B cell (primary cell): ENCODE measurements at regions not wholly inside any gene's neighbourhood (a gene's known extent, or its start where the extent isn't known, plus 50 kb on each side); places are given as distances from the start of the nearest gene placed in this dataset.

Experiments used
- ATAC-seq: fragments of 200-7000 bp; cut with Tn5 transposase; one replicate; pipeline ENCODE4 v1.10.0; 2021; ENCODE audit warnings: low read depth, mild to moderate bottlenecking, moderate number of reproducible peaks, moderate library complexity
- CTCF ChIA-PET: fragments of 350-600 bp; sonication (Branson Sonifier 250); formaldehyde crosslinking; loops from one replicate; lab custom pipeline; 2021; ENCODE audit warnings: antibody characterized with exemption, inconsistent platforms; lab: Charles Lee
- POLR2A ChIA-PET: fragments of 350-600 bp; sonication (Branson Sonifier 250); formaldehyde crosslinking; loops from one replicate; lab custom pipeline; 2021; ENCODE audit warnings: antibody characterized with exemption; lab: Charles Lee
- DNase-seq: peaks from one replicate; pipeline ENCODE4 v3.0.0; 2013
- H2AFZ ChIP-seq: 2 replicates; pipeline ENCODE4 v1.6.1; 2012; ENCODE audit warnings: mild to moderate bottlenecking, low read depth, low read length; ENCODE audit not compliant: insufficient read depth, poor library complexity, severe bottlenecking
- H3K27ac ChIP-seq, 2 donors: 1 replicate in 1 of 2; 2 replicates in 1 of 2; pipeline ENCODE4 v1.5.1; 2012 to 2013; ENCODE audit warnings: low read length in 2 of 2, mild to moderate bottlenecking in 2 of 2, moderate library complexity in 1 of 2
- H3K27me3 ChIP-seq, 4 experiments: fragments of 200-600 bp in 1 of 4; sonication (generic) in 1 of 4; replicated peaks in 1 of 4; 1 replicate in 2 of 4; 2 replicates in 2 of 4; pipeline versions ENCODE4 v1.6.1 to v1.7.0; 2013 to 2016; ENCODE audit warnings: low read length in 3 of 4, mild to moderate bottlenecking in 2 of 4, mixed read lengths in 1 of 4, moderate library complexity in 1 of 4; ENCODE audit not compliant: insufficient read depth in 4 of 4, control insufficient read depth in 3 of 4; ENCODE audit errors: control extremely low read depth in 1 of 4
- H3K36me3 ChIP-seq, 2 experiments: replicated peaks in 1 of 2; 1 replicate in 1 of 2; 2 replicates in 1 of 2; pipeline versions ENCODE4 v1.6.1 to v1.7.1; 2013; ENCODE audit warnings: low read length in 1 of 2; ENCODE audit not compliant: insufficient read depth in 2 of 2, control insufficient read depth in 1 of 2; ENCODE audit errors: control extremely low read depth in 1 of 2, extremely low read depth in 1 of 2
- H3K4me1 ChIP-seq, 2 donors: fragments of 200-600 bp in 1 of 2; sonication (generic) in 1 of 2; 1 replicate in 1 of 2; 2 replicates in 1 of 2; pipeline versions ENCODE4 v1.5.1 to v1.6.1; 2013 to 2017; ENCODE audit warnings: low read length in 2 of 2; ENCODE audit not compliant: control insufficient read depth in 2 of 2, insufficient read depth in 2 of 2
- H3K4me2 ChIP-seq: replicated peaks from 2 replicates; pipeline ENCODE3; 2012; ENCODE audit warnings: mild to moderate bottlenecking, low read depth, low read length; ENCODE audit not compliant: poor library complexity, severe bottlenecking
- H3K4me3 ChIP-seq, 5 experiments: fragments of 200-600 bp in 1 of 5; sonication (generic) in 1 of 5; 1 replicate in 3 of 5; 2 replicates in 2 of 5; pipeline versions ENCODE4 v1.5.1 to v1.7.0; 2011 to 2016; ENCODE audit warnings: low read length in 4 of 5, mild to moderate bottlenecking in 4 of 5, low read depth in 2 of 5, control low read depth in 1 of 5, moderate library complexity in 1 of 5; ENCODE audit not compliant: insufficient read depth in 1 of 5; ENCODE audit errors: control extremely low read depth in 1 of 5, extremely low read depth in 1 of 5
- H3K79me2 ChIP-seq: fragments of 200-600 bp; sonication (generic); one replicate; pipeline ENCODE4 v1.6.0; 2016; ENCODE audit warnings: low read length; ENCODE audit not compliant: control insufficient read depth, insufficient read depth
- H3K9ac ChIP-seq: fragments of 200-600 bp; sonication (generic); 2 replicates; pipeline ENCODE4 v1.6.1; 2017; ENCODE audit warnings: mild to moderate bottlenecking, low read length, moderate library complexity
- H3K9me3 ChIP-seq, 3 donors: one replicate each; pipeline versions ENCODE4 v1.6.1 to v1.7.1; 2013; ENCODE audit warnings: low read length in 2 of 3; ENCODE audit not compliant: control insufficient read depth in 2 of 3, insufficient read depth in 1 of 3; ENCODE audit errors: control extremely low read depth in 1 of 3
- H4K20me1 ChIP-seq: 2 replicates; pipeline ENCODE4 v1.6.0; 2012; ENCODE audit warnings: mild to moderate bottlenecking, low read length; ENCODE audit not compliant: insufficient read depth, control insufficient read depth, poor library complexity, severe bottlenecking
- H3K27ac Mint-ChIP-seq: one replicate; pipeline ENCODE4 v1.8.0; 2021; ENCODE audit warnings: mixed read lengths
- H3K27me3 Mint-ChIP-seq: one replicate; pipeline ENCODE4 v1.8.0; 2021; ENCODE audit warnings: mixed read lengths
- H3K4me1 Mint-ChIP-seq: one replicate; pipeline ENCODE4 v1.8.0; 2021; ENCODE audit warnings: mixed read lengths
- H3K4me3 Mint-ChIP-seq: one replicate; pipeline ENCODE4 v1.8.0; 2021; ENCODE audit warnings: mixed read lengths
- H3K9me3 Mint-ChIP-seq: one replicate; pipeline ENCODE4 v1.8.0; 2022; ENCODE audit warnings: mixed read lengths; ENCODE audit not compliant: insufficient read depth
- EZH2 ChIP-seq: IDR thresholded peaks from 2 replicates; pipeline ENCODE4 v1.6.1; 2012; ENCODE audit warnings: borderline replicate concordance, low read depth, mild to moderate bottlenecking, moderate library complexity, low read length; ENCODE audit not compliant: insufficient read depth, poor library complexity, severe bottlenecking
- WGBS: methylation state at CpG from one replicate; pipeline ENCODE4 v1.1.5; 2013; ENCODE audit warnings: missing lambda C conversion rate; ENCODE audit not compliant: insufficient coverage; 5-methylcytosine and 5-hydroxymethylcytosine counted together
- intact Hi-C: fragments of 100-400 bp; cut with micrococcal nuclease; formaldehyde crosslinking; loops from one replicate; pipeline ENCODE4 v1.10.0; 2022
- TF ChIP-seq, protein P1 (sequence below): fragments of 200-600 bp; IDR thresholded peaks from one replicate; pipeline ENCODE4 v1.8.0; 2022; ENCODE audit warnings: antibody characterized with exemption, mild to moderate bottlenecking

DNA sequence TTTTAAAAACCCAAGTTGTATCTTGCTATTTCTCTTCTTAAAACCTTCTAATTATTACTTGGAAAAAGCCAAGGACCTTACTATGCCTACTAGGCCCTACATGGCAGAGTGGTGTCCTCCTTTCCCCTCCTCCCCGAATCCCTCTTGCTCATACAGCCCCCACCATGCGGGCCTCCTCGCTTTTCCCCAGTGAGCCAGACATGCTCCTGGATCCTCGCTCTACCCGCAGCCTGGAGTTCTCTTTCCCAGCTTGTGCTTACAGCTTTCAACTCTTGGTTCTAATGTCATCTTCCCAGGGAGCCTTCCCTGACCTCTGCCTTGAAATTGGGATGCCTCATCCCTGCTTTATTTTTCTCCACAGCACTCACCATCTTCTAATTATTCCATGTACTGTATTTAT lies 111.8 kb upstream of the TLE3 start:
- no peak for DNase-seq
- no peak overlapping the region for H3K27ac Mint-ChIP-seq
- intact Hi-C loops = no loop called here
- H4K20me1 ChIP-seq = no peaks in the 10 kb centered on the region
- H3K9me3 ChIP-seq = no peaks in the 10 kb centered on the region
- ChIA-PET CTCF (no interaction called here), POLR2A (no interaction called here)
- no peak for ATAC-seq
- WGBS = 100% methylated on average over 5 of the region's 5 CpGs
- H3K4me3 ChIP-seq = no peak overlapping the region
- TF ChIP-seq, protein P1, sequence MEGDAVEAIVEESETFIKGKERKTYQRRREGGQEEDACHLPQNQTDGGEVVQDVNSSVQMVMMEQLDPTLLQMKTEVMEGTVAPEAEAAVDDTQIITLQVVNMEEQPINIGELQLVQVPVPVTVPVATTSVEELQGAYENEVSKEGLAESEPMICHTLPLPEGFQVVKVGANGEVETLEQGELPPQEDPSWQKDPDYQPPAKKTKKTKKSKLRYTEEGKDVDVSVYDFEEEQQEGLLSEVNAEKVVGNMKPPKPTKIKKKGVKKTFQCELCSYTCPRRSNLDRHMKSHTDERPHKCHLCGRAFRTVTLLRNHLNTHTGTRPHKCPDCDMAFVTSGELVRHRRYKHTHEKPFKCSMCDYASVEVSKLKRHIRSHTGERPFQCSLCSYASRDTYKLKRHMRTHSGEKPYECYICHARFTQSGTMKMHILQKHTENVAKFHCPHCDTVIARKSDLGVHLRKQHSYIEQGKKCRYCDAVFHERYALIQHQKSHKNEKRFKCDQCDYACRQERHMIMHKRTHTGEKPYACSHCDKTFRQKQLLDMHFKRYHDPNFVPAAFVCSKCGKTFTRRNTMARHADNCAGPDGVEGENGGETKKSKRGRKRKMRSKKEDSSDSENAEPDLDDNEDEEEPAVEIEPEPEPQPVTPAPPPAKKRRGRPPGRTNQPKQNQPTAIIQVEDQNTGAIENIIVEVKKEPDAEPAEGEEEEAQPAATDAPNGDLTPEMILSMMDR = no peak
- no peak for TF ChIP-seq EZH2
- H3K9ac ChIP-seq = no peak overlapping the region
- no peak overlapping the region for H3K4me2 ChIP-seq
- no peak overlapping the region for H3K27ac ChIP-seq
- H3K4me1 Mint-ChIP-seq = peaks cover 6% of the 10 kb centered on the region
- H3K4me1 ChIP-seq = no peaks in the 10 kb centered on the region
- H3K27me3 Mint-ChIP-seq = peaks cover 4% of the 10 kb centered on the region
- H3K27me3 ChIP-seq = peaks cover 0 to 6% (median 0%) of the 10 kb centered on the region in 4 experiments
- no peaks in the 10 kb centered on the region for H3K9me3 Mint-ChIP-seq
- no peaks in the 10 kb centered on the region for H3K36me3 ChIP-seq
- no peak overlapping the region for H2AFZ ChIP-seq
- no peaks in the 10 kb centered on the region for H3K79me2 ChIP-seq
- no peak overlapping the region for H3K4me3 Mint-ChIP-seq

- H3K9ac ChIP-seq = no peak overlapping the region
- H2AFZ ChIP-seq = no peak overlapping the region
- no peak for TF ChIP-seq EZH2
- TF ChIP-seq, protein P1 = no peak
- H3K4me1 ChIP-seq = no peaks in the 10 kb centered on the region
- intact Hi-C loops = no loop called here
- no peak overlapping the region for H3K27ac ChIP-seq
- H3K79me2 ChIP-seq = no peaks in the 10 kb centered on the region
- CTCF ChIA-PET = interaction anchor here (0.9 to 1.7 kb wide), 2 partner anchors 9 to 10 kb away, joined by 3 read pairs; no protein-coding TSS in a partner anchor
- 92% methylated on average over 1 of the region's 3 CpGs for WGBS
- no peak overlapping the region for H3K4me2 ChIP-seq
- H3K4me3 ChIP-seq = no peak overlapping the region
- Mint-ChIP-seq H3K27me3 (peaks cover 4% of the 10 kb centered on the region), H3K4me3 (no peak overlapping the region), H3K9me3 (no peaks in the 10 kb centered on the region), H3K4me1 (peaks cover 6% of the 10 kb centered on the region), H3K27ac (no peak overlapping the region)
- DNase-seq = no peak
- no peaks in the 10 kb centered on the region for H3K9me3 ChIP-seq
- POLR2A ChIA-PET = no interaction called here
- peaks cover 0 to 5% (median 0%) of the 10 kb centered on the region in 4 experiments for H3K27me3 ChIP-seq
- H4K20me1 ChIP-seq = no peaks in the 10 kb centered on the region
- no peak for ATAC-seq
- H3K36me3 ChIP-seq = no peaks in the 10 kb centered on the region
Observed at GRCh38 chr15:70208332-70208731, 110.6 kb upstream of the TLE3 start.
